Kidney tubule cell (primary cell): ENCODE measurements at regions not wholly inside any gene's neighbourhood (a gene's known extent, or its start where the extent isn't known, plus 50 kb on each side); places are given as distances from the start of the nearest gene placed in this dataset.

Experiments
- DNase-seq: peaks from one replicate; pipeline ENCODE4 v3.0.0-alpha.2; 2018; ENCODE audit warnings: low spot score

DNA sequence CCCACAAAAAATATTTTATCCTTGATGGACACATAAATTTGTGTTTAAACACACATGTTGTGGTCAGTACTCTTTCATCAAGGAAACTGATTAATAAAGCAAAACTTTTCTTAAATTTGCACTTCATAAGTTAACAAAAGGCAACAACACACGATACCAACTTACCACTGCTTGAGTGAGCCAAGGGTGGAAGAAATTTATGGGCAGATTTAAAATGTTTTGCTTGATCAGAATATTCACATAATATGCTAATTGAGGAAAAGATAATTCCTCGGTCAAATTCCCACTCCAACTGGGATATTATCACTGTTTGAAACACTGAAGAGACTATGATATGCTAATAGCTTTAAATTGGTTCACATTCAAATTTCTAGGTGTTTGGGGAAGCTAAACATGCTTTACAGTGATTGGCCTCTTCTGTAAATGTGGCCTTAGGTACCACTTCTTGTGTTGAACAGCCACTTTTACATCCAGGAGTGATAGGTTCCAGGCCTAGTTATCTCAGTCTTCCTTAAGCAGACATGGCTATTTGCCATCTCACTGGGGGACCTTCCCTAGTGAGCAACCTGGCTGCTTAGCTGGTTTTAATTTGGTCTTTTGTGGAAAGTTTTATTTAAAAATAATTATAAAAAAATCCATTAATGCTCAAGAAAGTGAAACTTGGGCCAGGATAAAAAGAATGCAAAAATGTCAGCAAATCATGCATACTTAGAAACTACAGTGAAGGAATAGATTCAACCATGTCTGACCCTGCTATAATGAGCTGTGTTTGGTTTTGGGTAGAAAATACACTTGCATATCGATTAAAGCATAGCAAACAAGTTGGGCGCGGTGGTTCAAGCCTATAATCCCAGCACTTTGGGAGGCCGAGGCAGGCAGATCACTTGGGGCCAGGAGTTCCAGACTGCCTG lies 221.2 kb upstream of the MAP3K7 start:
- DNase-seq: no peak

DNA sequence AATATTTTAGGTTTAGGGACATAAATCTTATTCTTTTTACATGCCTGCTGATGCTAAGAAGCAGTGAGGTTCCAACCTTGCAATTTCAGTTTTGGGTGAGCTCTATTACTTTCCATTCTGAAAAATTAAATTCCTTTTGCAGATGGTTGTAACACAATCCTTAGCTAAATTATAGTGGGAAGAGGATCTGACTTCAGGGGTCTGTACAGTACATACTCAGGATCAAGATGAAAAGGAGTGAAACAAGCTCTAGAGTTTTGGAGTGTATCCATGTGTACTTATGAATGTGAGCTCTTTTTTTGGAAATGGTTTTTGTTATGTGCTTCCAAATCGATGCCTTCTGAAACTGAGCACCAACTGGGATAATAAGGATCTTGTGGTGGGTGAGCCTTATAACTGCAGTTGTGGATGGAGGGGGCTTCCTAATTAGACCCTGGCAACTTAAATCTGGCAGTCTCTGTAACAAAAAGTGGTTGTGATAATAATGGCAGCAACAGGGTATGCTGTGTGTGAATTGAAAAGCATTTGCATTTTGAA lies 218.8 kb upstream of the MAP3K7 start:
- DNase-seq: no peak

DNA sequence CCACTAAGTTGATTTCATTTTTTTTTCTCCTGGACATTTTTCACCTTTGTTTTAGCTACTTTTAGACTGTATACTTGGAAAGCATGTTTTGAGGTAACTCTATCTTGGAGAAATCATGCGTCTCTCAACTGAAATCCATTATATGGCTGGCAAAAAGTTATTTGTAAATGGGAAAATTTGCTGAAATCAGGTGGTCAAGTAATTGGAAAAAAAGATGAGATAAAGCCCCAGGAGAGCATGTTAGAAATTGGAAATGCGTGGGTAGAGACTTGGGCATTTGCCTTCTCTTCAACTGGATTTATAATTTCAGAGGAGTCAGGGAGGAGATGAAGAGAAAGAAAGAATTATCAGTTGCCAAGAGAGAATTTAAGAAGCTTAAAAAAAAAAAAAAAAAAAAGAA lies 217.1 kb upstream of the MAP3K7 start:
- no peak for DNase-seq

DNA sequence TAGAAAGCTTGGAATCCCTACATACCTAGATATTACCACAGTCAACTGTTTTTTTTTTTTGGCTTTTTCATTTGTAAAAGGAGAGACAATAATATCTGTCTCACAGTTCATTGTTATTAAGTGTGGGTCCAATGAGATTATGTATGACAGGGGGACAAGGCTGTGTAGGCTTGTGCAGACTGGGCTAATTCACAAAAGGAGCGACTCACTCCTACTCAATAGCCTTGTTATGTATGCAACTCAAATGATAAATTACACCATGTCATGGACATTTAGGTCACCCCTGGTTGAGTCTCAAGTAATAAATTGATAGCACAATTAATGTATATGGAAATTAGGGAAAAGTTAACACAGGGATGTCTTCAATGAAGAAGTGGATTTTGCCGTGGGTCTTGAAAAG lies 208.2 kb upstream of the MAP3K7 start:
- DNase-seq: no peak

DNA sequence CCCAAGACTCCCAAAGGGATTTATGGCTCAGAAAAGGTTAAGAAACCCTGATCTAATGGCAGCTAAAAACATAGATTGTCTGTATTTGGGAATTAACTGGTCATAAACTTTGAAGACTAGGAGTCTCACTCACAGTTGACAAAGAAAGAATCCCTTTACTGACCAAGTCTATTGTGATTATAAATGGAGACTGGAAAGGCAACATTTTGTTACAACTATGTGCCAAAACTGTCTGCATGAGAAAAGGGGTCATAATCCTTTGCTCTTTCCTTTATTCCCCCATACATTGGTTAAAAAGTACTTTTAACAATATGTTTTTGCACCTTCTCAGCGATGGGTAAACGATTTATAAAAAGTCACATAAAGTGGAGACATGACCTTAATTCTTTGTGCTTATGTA lies 206.9 kb upstream of the MAP3K7 start:
- no peak for DNase-seq

DNA sequence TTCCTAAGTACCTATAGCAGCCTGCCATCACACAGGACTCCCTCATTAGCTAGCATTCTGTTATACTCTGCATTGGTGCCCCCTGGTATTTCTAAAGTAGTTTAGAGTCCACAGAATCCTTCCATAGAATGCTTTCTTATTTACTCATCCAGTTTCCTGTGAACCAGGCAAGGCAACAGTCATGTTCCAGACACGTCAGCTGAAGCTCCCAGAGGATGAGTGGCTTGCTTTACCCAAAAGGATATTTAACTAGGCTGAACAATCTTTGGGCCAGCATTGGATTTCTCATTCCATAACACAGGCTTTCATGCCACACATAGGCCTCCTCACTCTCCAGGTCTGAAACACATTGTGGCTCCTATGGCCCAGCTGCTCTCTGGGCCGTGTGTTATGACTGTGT lies 203.8 kb upstream of the MAP3K7 start:
- DNase-seq: peak; percentile 53

DNA sequence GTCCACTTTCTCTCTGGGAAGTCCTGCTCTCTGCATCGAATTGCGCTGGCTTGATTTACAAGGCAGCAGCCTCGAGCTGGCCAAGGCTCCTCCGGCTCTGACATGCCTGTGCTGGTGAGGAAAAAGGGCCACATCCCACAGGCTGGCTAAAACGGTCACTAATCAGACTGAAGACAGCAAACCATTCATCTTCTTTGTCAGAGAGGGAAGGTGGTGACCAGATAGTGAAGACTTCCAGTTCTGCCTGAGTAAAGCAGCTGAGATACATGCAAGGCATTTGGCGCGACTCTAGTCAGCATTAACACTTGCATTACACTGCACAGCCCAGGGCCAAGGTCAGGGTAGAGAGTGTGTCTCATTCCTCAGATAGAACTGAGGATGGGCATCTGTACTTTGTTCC lies 203.2 kb upstream of the MAP3K7 start:
- no peak for DNase-seq

DNA sequence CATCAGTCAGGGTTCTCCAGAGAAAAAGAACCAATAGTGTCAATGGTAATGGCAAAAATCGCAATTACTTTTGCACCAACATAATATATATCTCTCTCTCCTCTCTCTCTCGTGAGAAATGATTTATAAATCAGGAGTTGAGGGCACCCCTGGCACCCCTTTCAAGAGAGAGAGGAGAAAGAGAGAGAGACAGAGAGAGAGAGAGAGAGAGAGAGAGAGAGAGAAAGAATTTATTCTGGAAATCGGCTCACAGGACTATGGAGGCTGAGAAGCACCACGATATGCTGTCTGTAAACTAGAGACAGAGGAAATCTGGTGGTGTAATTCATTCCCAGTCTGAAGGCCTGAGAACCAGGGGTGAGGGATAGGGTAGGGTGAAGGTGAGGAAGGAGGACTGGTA lies 201.9 kb upstream of the MAP3K7 start:
- no peak for DNase-seq

DNA sequence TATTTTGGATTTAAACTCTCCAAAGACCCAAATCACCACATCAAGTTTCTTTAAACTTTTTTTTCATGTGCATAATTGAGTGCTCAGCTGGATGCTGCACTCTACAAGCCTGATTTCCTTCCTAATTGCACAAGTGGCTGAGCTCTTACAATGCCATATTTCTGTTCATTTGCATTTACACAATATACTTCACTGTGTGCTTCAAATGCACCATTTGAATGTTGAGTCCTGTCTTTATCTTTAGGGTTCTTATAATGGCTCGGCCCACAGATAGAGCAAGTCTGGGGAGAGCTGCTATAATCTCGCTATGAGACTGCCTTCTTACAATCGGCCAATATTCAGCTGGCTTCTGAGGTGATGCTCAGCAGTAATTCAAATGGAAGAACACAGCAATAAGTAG lies 200.6 kb upstream of the MAP3K7 start:
- DNase-seq: no peak

DNA sequence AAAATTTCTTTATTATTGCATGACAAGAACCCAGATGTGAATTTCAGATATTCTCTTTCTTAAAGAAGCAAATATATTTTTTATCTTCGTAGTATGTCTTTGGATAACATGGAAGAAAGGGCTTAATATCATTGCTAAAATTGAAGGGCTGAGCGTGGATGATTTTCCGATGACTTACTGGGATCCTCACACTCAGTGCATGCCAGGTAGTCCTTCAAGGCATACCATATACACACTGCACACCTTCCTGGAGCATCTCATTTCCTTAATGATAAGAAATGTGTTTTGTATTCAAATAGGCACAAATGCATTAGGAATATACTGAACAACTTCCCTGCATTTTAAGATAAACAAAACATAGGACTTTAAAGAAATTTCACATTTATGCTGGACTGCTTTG lies 193.9 kb upstream of the MAP3K7 start:
- no peak for DNase-seq

DNA sequence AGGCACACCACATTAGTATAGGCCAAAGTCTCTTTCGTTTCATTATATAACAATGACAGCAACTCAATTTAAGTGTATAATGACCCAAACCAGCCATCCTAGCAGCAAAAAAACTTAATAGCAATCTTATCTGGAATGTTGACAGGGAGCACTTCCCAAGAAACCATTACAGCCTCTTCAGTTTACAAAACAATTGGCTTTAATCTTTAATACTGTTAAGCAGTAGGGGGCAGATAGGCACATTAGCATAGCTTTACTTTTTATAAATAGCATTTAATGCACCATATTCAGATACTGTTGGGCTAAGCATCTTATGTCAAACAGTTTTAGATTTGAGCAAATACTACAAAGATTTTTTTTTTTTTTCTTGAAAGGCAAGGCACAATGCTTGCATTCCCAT lies 193.3 kb upstream of the MAP3K7 start:
- no peak for DNase-seq

DNA sequence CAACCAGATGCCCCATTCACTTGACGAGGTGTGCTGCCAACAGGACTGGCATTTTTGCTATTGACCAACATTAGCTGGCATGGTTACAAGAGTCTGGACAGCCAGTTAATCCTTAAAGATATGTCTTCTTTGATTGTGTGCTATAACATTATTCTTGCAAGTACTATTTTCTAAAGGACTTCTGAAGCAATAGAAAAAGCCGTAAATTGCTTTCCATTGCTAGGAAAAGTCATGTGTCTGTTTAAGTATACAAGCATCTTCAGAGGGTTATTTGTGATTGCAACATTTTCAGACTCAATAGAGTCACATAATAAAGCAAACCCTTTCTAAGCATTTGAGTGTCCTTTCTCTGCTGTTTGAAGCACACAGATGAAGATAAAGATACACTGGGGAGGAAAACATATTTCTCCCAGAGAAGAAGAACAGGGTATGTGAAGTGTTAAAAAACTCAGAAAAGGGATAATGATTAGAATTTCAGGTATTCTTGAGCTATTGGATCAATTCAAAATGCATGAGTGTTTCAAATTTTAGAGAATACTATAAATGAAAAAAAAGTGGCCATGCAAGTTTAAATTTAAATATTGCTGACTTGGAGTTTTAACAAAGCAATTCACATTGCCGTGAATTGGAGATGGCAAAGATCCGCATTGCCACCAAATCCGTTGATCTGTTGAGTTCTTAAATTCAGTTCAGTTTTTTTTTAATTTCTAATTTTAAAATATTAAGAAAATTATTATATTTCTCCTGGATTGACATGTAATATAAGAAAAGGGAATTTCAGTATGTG lies 191.7 kb upstream of the MAP3K7 start:
- no peak for DNase-seq

DNA sequence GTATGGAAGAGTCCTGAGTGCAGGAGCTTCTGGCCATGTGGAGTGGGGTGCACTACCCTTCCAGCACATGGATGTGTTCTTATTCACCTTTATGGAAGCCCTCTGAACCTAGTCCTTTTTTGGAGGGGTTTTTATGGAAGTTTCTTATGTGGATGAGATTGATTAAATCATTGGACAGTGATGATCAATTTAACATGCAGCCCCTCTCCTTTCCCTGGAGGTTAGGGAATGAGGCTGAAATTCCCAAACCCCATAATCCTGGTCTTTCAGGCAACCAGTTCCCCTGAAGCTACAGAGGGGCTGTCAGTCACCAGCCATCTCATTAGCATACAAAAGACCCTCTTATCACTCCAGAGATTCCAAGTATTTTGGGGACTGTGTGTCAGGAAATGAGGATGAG lies 183.9 kb upstream of the MAP3K7 start:
- no peak for DNase-seq

DNA sequence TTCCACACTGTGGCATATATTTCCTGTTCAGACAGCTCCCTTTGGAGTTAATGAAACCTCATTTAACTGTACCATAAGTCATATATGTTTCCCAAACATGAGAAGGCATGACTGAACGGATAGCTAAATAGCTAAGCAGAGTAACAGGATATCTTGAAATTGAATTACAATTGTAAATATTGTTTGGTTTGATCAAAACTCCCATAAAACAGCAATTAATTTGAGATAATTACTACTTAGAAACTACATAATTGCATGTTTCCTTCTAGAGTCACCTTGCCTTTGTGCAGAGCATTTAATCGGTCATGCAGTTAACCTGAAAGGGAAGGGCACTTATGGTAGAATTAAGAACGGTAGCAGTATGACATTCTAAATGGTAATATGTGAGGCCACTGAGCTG lies 179.0 kb upstream of the MAP3K7 start:
- DNase-seq: no peak

DNA sequence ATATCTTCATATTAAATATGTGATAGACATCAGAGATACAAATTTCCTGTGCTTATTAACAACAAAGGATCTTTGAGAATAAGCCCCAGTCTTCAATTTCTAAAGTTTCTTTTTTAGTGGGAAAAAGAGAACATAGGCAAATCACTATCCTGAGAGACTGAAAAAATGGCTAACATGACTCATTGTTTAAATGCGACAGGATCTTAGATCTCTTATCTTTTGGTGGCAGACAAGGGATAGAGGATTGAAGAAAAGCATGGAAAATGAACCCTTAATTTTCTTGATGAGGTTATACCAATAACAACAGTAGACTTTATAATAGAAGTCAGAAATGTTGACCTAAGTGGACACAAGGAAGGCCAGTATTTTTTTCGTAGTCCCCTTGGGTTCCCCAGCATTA lies 178.6 kb upstream of the MAP3K7 start:
- no peak for DNase-seq

DNA sequence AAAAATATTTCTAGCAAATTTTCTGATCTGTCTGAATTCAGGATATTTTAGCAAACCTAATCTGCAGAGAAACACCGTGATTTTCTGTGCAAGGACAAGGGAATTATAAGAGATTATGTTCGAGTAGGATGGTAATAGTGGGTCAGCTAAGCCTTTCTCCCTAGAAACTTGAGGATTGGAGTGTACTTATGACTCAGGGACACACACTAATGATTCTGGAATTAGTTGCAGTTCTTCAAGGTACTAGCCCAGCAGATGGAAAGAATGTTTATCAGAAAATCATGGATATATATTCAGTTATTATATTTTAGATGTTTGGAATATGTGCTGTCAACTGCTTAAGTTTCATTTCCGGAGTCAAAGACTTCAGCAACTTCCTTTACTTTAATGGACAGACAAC lies 177.1 kb upstream of the MAP3K7 start:
- DNase-seq: no peak

DNA sequence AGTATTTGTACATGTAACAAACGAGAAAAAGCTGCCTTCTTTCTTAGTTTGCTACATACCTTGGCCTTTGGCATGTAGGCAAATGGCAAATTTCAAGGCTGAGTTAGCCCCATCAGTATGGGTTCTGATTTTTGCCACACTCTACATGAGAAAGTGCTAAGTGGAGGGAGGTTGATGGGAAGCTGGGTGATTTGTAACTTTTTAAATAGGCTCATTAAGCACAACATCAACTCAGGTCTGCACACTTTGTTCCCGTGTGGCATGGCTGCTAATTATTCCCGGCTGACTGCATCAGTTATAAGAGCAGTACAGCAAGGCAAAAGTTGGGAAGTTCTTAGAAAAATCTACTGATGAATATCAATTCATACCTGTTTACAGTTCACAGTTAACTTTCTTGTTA lies 172.8 kb upstream of the MAP3K7 start:
- no peak for DNase-seq

DNA sequence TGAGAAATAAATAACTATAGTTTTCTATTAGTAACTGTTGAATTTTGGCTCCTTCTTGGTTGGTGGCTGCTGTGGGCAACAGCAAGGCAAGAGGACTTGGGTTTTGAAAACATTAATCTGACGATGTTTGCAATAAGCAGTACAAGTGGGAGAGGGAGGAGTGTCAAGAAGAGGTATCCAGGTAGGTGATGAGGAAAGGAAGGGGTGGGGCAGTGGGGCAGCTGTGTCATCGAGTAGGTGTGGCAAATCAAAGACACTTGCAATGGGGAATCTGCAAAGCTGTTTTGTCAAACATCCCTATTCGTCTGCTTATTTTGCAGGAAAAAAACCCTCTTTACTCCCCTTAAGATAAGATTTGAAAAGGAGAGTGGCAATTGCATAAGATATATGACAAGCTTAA lies 171.9 kb upstream of the MAP3K7 start:
- DNase-seq: no peak

DNA sequence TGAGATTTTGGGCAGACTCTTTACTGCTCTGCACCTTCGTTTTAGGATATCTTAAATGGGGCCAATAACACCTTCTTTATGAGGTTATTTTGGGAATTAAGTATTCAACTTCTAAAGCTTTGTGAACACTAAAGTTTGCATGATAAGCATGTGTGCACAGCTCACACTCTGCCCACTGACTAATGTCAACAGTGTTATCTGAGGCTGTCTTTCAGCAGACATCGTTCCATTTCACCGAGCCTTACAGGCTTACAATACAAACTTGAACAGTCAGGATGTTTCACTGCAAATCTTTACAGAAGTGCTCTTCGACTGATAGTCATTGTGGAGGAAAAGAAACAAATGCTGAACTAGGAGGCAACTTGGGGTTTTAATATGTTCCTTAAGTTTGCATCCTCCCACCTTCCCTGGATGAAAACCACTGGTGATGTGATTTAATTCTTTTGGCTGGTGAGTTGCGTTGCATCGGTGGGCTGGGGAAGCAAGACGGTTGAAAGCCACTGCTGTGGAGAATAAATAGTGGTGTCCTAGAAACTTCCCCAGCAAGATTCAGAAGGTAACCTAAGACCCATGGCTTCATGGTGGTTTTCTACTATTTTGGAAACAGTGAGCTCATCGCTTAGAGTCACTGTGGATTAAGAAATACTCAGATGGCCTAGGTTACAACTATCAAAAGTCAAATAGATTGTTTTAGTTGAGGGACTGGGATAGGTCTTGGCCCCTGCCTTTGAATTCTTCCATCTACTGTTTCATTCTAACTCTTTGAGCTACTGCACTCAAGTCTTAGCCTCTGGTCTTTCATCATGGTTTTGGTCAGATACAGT lies 167.2 kb upstream of the MAP3K7 start:
- no peak for DNase-seq

DNA sequence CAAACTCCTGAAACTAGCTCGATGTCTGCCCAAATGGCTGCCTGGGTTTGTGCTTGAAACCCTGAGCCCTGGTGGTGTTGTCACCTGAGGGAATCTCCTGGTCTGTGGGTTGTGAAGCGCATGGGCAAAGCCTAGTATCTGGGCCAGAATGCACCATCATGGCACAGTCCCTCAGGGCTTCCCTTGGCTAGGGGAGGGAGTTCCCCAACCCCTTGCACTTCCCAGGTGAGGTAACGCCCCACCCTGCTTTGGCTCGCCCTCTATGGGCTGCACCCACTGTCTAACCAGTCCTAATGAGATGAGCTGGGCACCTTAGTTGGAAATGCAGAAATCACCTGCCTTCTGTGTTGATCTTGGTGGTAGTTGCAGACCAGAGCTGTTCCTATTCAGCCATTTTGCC lies 152.9 kb upstream of the MAP3K7 start:
- no peak for DNase-seq

DNA sequence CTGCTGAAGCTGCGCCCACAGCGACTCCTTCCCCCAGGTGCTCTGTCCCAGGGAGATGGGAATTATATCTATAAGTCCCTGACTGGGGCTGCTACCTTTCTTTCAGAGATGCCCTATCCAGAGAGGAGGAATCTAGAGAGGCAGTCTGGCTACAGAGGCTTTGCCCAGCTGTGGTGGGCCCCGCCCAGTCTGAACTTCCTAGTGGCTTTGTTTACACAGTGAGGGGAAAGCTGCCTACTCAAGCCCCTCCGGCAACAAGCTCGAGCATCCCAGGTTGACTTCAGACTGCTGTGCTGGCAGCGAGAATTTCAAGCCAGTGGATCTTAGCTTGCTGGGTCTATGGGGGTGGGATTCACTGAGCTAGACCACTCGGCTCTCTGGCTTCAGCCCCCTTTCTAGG lies 152.5 kb upstream of the MAP3K7 start:
- no peak for DNase-seq

DNA sequence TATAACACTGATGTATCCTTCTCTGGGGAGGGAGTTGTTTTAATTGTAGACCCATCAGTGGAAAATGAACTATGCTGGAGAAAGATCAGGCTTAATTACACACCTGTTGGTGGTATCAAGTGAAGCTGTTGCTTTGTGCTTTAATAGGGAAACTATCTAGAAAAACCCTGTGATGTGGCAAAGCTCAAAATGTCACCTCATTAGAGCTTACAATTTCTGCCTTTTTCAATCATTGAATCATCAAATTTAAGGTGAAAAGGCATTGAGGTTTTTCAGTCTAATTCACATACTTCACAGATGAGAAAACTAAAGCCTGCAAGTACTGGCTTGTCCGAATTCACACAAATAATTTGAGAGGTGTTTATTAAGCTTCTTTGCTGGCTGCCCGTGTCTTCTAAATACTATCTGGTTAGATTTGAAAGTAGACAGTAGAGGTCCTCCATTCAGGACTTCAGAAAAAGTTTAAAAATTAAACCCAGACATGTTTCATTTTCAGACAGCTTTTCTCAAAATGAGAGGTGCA lies 143.3 kb upstream of the MAP3K7 start:
- no peak for DNase-seq
